ENCODE measurements at regions not wholly inside any gene's neighbourhood (a gene's known extent, or its start where the extent isn't known, plus 50 kb on each side); places are given as distances from the start of the nearest gene placed in this dataset. TPM values are rescaled to one million over a fixed set of nuclear protein-coding genes. Genes with fewer than 3 reads are reported as not detected.

GRCh38 chr6:65771946-65772345, 64.9 kb upstream of the EYS start:
- CTCF ChIA-PET, result no interaction called here
- TF ChIP-seq, protein P1, sequence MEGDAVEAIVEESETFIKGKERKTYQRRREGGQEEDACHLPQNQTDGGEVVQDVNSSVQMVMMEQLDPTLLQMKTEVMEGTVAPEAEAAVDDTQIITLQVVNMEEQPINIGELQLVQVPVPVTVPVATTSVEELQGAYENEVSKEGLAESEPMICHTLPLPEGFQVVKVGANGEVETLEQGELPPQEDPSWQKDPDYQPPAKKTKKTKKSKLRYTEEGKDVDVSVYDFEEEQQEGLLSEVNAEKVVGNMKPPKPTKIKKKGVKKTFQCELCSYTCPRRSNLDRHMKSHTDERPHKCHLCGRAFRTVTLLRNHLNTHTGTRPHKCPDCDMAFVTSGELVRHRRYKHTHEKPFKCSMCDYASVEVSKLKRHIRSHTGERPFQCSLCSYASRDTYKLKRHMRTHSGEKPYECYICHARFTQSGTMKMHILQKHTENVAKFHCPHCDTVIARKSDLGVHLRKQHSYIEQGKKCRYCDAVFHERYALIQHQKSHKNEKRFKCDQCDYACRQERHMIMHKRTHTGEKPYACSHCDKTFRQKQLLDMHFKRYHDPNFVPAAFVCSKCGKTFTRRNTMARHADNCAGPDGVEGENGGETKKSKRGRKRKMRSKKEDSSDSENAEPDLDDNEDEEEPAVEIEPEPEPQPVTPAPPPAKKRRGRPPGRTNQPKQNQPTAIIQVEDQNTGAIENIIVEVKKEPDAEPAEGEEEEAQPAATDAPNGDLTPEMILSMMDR (IDR thresholded peaks at IDR 0.05; ENCODE audit: insufficient read depth, low read depth, low read length), result no peak
- POLR2A ChIA-PET, result no interaction called here
- H3K36me3 ChIP-seq (ENCODE audit: control insufficient read depth, insufficient read depth, low read length), result no peaks in the 10 kb centered on the region
- no peaks in the 10 kb centered on the region for H3K27me3 ChIP-seq (ENCODE audit: control insufficient read depth, insufficient read depth, low read length)
- no peak for DNase-seq (ENCODE audit: low read depth)
- no peak overlapping the region for H3K4me3 ChIP-seq (ENCODE audit: low read depth, low read length)

- POLR2A ChIA-PET, result no interaction called here
- no peaks in the 10 kb centered on the region for H3K27me3 ChIP-seq (ENCODE audit: control insufficient read depth, insufficient read depth, low read length)
- DNase-seq (ENCODE audit: low read depth), result no peak
- H3K36me3 ChIP-seq (ENCODE audit: control insufficient read depth, insufficient read depth, low read length), result no peaks in the 10 kb centered on the region
- TF ChIP-seq, protein P1 (IDR thresholded peaks at IDR 0.05; ENCODE audit: insufficient read depth, low read depth, low read length), result no peak
- no peak overlapping the region for H3K4me3 ChIP-seq (ENCODE audit: low read depth, low read length)
- CTCF ChIA-PET, result interaction anchor here (0.8 kb wide), 1 partner anchor 1466 kb away, joined by 3 read pairs; no protein-coding TSS in a partner anchor
Observed at GRCh38 chr6:65761890-65762289, 54.9 kb upstream of the EYS start.

DNA sequence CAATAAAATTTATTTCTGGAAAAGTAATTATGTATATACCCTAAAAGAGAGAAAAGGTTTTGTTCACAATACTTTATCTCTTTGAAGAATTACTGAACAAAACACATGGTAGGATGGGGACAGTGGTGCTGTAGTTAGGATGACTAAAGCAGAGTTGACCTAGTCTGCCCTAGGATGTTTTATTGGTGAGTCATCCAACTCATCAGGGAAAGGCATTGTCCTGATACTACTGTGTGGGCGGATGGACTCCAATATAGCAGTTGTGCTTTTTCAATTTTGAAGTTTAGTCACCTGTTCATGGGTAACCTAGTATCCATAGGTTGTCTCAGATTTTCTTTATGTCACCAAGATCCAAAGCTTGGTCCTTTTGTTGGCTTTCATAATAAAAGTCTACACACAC, 53.3 kb upstream of the EYS start:
- DNase-seq (ENCODE audit: low read depth), result no peak
- no peaks in the 10 kb centered on the region for H3K36me3 ChIP-seq (ENCODE audit: control insufficient read depth, insufficient read depth, low read length)
- no peak overlapping the region for H3K4me3 ChIP-seq (ENCODE audit: low read depth, low read length)
- ChIA-PET CTCF (no interaction called here), POLR2A (no interaction called here)
- TF ChIP-seq, protein P1 (IDR thresholded peaks at IDR 0.05; ENCODE audit: insufficient read depth, low read depth, low read length), result no peak
- H3K27me3 ChIP-seq (ENCODE audit: control insufficient read depth, insufficient read depth, low read length), result no peaks in the 10 kb centered on the region

Small RNA genes lying in the stretch of these regions (small RNA-seq; reads per million reads assigned to genes)
- gene RF00019 (ENCODE audit: insufficient read length, low read depth, low replicate concordance) (not detected), gene RF00571 (ENCODE audit: insufficient read length, low read depth, low replicate concordance) (not detected), gene RNA5SP208 (ENCODE audit: insufficient read length, low read depth, low replicate concordance) (not detected), gene RNU6-280P (ENCODE audit: insufficient read length, low read depth, low replicate concordance) (not detected), gene RNU7-66P (ENCODE audit: insufficient read length, low read depth, low replicate concordance) (not detected)
